Central memory CD8-positive, alpha-beta T cell (primary cell): ENCODE measurements at regions not wholly inside any gene's neighbourhood (a gene's known extent, or its start where the extent isn't known, plus 50 kb on each side); places are given as distances from the start of the nearest gene placed in this dataset.

ENCODE experiments used
- ATAC-seq: fragments of 150-1000 bp; cut with Tn5 transposase; replicated peaks from 2 replicates; pipeline ENCODE4 v1.10.0; 2022; ENCODE audit warnings: mild to moderate bottlenecking, moderate FRiP score, moderate number of reproducible peaks; ENCODE audit not compliant: poor library complexity, severe bottlenecking; ENCODE audit errors: extremely low read depth
- DNase-seq, 2 donors: peaks; one replicate each; pipeline ENCODE4 v3.0.0; 2021; ENCODE audit warnings: low spot score in 2 of 2
- H3K27ac Mint-ChIP-seq: one replicate; pipeline ENCODE4 v1.8.0; 2022; ENCODE audit warnings: low read depth, mild to moderate bottlenecking, moderate library complexity, mixed read lengths
- H3K27me3 Mint-ChIP-seq: one replicate; pipeline ENCODE4 v1.8.0; 2022; ENCODE audit warnings: mixed read lengths
- H3K36me3 Mint-ChIP-seq: one replicate; pipeline ENCODE4 v1.8.0; 2022; ENCODE audit warnings: mild to moderate bottlenecking, moderate library complexity, mixed read lengths; ENCODE audit not compliant: insufficient read depth
- H3K4me1 Mint-ChIP-seq: one replicate; pipeline ENCODE4 v1.8.0; 2022; ENCODE audit warnings: mixed read lengths
- H3K4me3 Mint-ChIP-seq: one replicate; pipeline ENCODE4 v1.8.0; 2022; ENCODE audit warnings: mild to moderate bottlenecking, moderate library complexity, mixed read lengths
- H3K9me3 Mint-ChIP-seq: one replicate; pipeline ENCODE4 v1.8.0; 2022; ENCODE audit warnings: mixed read lengths

DNA sequence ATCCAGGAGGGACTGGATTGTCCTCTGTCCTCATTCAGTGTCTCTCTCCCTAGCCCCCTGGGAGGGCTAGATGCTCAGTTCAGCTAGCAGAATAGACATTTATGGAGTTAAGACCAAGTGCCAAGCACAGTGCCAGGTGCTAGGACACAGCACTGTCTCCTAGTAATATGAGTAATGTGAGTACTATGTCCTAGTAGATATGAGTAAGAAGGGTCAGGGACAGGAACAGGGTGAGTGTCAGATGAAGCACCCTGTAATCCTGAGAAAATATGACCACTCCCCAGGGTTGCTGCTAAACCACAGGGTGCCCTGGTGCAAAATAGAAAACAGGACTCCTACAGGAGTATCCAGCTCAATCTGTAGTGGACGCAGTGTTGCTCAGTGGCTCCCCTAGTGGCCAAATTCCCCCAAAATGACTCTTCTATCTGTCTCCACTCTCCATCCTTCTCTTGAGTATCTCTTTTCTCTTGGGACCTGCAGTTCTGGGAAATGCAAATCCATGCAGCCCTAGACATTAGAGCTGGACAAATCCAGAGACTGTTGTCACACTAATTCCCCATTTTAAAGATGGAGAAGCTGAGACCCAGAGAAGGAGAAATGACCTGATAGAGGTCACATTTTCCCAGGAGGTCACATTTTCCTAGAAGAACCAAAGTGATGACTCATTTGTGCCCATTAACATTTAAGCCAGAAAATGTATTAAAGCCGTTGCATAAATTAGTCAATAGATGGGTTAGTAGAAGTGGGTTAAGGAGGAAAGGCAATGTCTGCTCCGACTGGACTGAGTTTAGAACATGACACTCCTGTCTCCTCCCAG, 214.3 kb downstream of the NXPE2 start:
- Mint-ChIP-seq H3K4me1 (no peaks in the 10 kb centered on the region), H3K9me3 (no peaks in the 10 kb centered on the region), H3K4me3 (no peak overlapping the region), H3K27me3 (peaks cover 24% of the 10 kb centered on the region), H3K27ac (no peak overlapping the region), H3K36me3 (no peaks in the 10 kb centered on the region)
- DNase-seq, result no peak
- ATAC-seq, result no peak

DNA sequence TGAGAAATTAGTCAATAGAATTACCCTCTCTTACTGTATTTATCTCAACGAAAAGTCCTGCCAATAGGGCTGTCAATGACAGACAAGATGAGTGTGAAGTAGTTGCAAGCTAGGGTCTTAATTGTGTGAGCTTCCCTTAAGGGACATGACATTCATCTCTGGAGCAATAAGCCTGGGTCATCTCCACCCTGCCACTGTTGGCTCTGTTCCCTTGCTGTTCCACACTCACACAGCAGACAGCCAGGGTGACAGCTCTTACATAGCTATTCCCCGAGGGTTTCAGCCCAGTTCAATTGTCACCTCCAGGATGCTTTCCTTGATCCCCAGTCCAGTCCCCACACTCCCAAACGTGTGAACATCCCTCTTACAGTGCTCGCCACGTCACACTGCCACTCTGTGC, 215.0 kb downstream of the NXPE2 start:
- Mint-ChIP-seq H3K4me3 (no peak overlapping the region), H3K4me1 (no peaks in the 10 kb centered on the region), H3K36me3 (no peaks in the 10 kb centered on the region), H3K27ac (no peak overlapping the region), H3K9me3 (no peaks in the 10 kb centered on the region), H3K27me3 (peaks cover 24% of the 10 kb centered on the region)
- DNase-seq (no peak), ATAC-seq (no peak)

GRCh38 chr11:114896594-114896993, 218.3 kb downstream of the NXPE2 start:
- no peak for DNase-seq
- Mint-ChIP-seq H3K27ac (no peak overlapping the region), H3K36me3 (no peaks in the 10 kb centered on the region), H3K27me3 (peaks cover 46% of the 10 kb centered on the region), H3K9me3 (peaks cover 15% of the 10 kb centered on the region), H3K4me3 (no peak overlapping the region), H3K4me1 (no peaks in the 10 kb centered on the region)
- ATAC-seq, result no peak

- ATAC-seq, result no peak
- no peaks in the 10 kb centered on the region for H3K36me3 Mint-ChIP-seq
Observed at GRCh38 chr11:114909866-114910265, 231.5 kb downstream of the NXPE2 start.

DNA sequence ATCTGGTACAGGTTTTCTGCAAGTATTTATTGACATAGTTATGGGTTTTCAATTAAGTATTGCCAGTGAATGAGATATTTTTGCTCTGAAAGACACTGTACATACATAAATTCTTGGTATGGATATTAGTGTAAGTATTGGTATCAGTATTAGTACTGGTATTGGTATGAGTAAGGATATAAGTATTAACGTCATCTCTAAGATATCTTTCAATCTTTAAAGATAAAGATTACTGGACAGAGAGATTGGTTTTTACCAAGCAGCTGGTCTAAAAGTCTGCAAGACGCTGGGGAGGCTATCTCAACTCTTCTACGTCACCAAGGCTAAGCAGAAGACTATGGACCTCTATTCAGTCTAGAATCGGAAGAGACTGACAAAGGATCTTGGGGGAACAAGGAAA, 234.5 kb downstream of the NXPE2 start:
- Mint-ChIP-seq H3K4me1 (no peaks in the 10 kb centered on the region), H3K27me3 (peaks cover 9% of the 10 kb centered on the region), H3K4me3 (no peak overlapping the region), H3K9me3 (no peaks in the 10 kb centered on the region), H3K27ac (no peak overlapping the region), H3K36me3 (no peaks in the 10 kb centered on the region)
- DNase-seq (no peak), ATAC-seq (no peak)

More at GRCh38 chr11:114909866-114910265, 231.5 kb downstream of the NXPE2 start:
- Mint-ChIP-seq H3K27ac (no peak overlapping the region), H3K4me3 (no peak overlapping the region), H3K4me1 (no peaks in the 10 kb centered on the region), H3K9me3 (no peaks in the 10 kb centered on the region), H3K27me3 (peaks cover 9% of the 10 kb centered on the region)
- DNase-seq, result no peak

DNA sequence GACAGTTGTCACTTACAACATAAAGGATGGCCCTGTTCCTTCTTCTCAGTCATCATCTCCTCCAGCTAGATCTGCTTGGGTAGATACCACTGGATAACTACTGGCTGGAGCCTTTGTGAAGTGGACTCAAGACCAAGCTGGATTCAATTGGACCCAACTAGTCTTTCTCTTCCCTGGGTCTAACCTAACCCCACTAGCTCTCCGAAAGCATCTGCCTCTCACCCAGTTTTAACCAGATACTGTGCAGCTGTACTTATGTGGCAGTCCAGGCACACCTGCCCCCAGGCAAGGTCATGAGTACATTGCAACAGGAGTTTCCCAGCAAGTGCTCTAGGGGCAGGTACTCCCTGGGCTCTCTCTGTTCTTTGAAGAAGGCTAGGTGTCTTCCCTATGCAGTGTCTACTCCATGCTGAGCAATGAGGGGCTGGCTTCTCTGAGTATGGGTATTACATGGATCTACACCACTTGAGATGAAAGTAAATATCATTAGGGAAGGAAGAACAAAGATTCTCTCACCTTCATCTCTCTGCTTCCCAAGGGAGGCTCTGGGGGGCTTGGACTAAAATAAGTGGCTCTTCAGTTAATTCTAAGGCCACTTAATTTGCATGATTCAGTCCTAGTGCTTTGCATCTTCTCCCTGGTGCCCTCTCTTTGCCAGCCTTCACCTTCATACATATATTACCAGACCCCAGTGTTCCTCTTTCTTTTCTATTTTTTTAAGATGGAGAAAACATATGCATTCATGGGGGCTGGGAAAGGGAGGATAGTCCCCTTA, 236.1 kb downstream of the NXPE2 start:
- ATAC-seq, result no peak
- no peak overlapping the region for H3K27ac Mint-ChIP-seq
- H3K27me3 Mint-ChIP-seq, result peaks cover 9% of the 10 kb centered on the region
- H3K36me3 Mint-ChIP-seq, result no peaks in the 10 kb centered on the region
- DNase-seq, result no peak
- no peak overlapping the region for H3K4me3 Mint-ChIP-seq
- no peaks in the 10 kb centered on the region for H3K4me1 Mint-ChIP-seq
- H3K9me3 Mint-ChIP-seq, result no peaks in the 10 kb centered on the region

- peaks cover 10% of the 10 kb centered on the region for H3K27me3 Mint-ChIP-seq
- no peaks in the 10 kb centered on the region for H3K36me3 Mint-ChIP-seq
- H3K27ac Mint-ChIP-seq, result no peak overlapping the region
- ATAC-seq, result no peak
- no peak overlapping the region for H3K4me3 Mint-ChIP-seq
- no peaks in the 10 kb centered on the region for H3K9me3 Mint-ChIP-seq
- no peaks in the 10 kb centered on the region for H3K4me1 Mint-ChIP-seq
- no peak for DNase-seq
Observed at GRCh38 chr11:114915871-114916805, 237.8 kb downstream of the NXPE2 start.

- Mint-ChIP-seq H3K4me3 (no peak overlapping the region), H3K9me3 (no peaks in the 10 kb centered on the region), H3K27me3 (peaks cover 11% of the 10 kb centered on the region), H3K4me1 (no peaks in the 10 kb centered on the region), H3K27ac (no peak overlapping the region), H3K36me3 (no peaks in the 10 kb centered on the region)
- DNase-seq (no peak), ATAC-seq (no peak)
Observed at GRCh38 chr11:114918286-114918685, 240.0 kb downstream of the NXPE2 start.

DNA sequence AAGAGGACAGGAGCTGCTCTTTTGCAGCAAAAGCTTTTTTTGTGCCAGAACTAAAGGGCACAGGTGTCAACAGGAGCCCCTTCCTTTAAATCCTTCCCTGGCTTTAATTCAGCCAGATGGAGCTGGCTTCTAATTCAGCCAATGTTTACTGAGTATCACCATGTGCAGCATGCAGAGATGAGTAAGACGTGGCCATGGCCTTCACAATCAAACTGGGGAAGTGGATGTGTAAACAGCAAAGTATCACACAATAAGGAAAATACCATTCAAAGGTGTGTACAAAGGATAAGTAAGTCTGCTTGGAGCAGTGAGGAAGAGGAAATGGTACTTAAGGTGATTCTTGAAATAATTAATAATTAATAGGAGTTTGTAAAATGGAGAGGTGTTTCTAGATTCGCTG, 243.4 kb downstream of the NXPE2 start:
- ATAC-seq (no peak), DNase-seq (no peak)
- no peak overlapping the region for H3K4me3 Mint-ChIP-seq
- peaks cover 8% of the 10 kb centered on the region for H3K27me3 Mint-ChIP-seq
- H3K36me3 Mint-ChIP-seq, result no peaks in the 10 kb centered on the region
- no peak overlapping the region for H3K27ac Mint-ChIP-seq
- H3K4me1 Mint-ChIP-seq, result no peaks in the 10 kb centered on the region
- H3K9me3 Mint-ChIP-seq, result no peaks in the 10 kb centered on the region

- DNase-seq, result no peak
- Mint-ChIP-seq H3K36me3 (no peaks in the 10 kb centered on the region), H3K4me3 (no peak overlapping the region), H3K4me1 (no peaks in the 10 kb centered on the region), H3K9me3 (no peaks in the 10 kb centered on the region), H3K27ac (no peak overlapping the region), H3K27me3 (peaks cover 8% of the 10 kb centered on the region)
- no peak for ATAC-seq
Observed at GRCh38 chr11:114924042-114924441, 245.7 kb downstream of the NXPE2 start.

- ATAC-seq, result no peak
- Mint-ChIP-seq H3K27me3 (peaks cover 8% of the 10 kb centered on the region), H3K9me3 (no peaks in the 10 kb centered on the region), H3K4me1 (no peaks in the 10 kb centered on the region), H3K4me3 (no peak overlapping the region), H3K27ac (no peak overlapping the region), H3K36me3 (no peaks in the 10 kb centered on the region)
- no peak for DNase-seq
Observed at GRCh38 chr11:114925591-114925990, 247.3 kb downstream of the NXPE2 start.

DNA sequence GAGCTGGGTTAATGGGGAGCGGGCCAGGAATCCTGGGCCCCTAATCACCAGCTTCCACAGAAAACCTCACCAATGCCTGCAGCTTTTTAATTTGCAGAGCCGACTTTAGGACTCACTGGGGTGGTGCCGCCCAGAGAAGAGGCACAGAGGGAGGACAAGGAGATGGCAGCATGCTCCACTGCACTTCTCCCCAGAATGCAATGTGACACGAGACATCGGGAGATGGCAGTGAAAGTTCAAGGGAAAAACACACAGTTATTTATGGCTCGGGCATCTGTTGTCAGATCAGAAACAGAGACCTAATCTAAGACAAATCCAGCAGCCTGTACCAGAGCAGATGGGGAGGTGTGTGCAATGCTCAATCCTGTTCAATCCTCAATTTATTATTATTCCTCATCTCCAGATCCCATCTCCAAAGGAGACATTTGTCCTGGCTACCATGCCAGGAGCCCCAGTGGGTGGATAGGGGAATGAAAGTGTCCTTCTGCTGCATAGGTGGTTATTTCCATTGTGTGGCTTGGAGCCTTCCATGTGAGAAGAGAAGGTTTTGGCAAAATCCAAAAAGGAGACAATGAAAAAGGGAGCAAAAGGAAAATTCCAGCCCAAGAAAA, 250.0 kb downstream of the NXPE2 start:
- no peak for DNase-seq
- H3K36me3 Mint-ChIP-seq, result no peaks in the 10 kb centered on the region
- ATAC-seq, result no peak
- H3K9me3 Mint-ChIP-seq, result no peaks in the 10 kb centered on the region
- no peak overlapping the region for H3K4me3 Mint-ChIP-seq
- no peak overlapping the region for H3K27ac Mint-ChIP-seq
- H3K27me3 Mint-ChIP-seq, result no peaks in the 10 kb centered on the region
- no peaks in the 10 kb centered on the region for H3K4me1 Mint-ChIP-seq
